ENCODE measurements at regions not wholly inside any gene's neighbourhood (a gene's known extent, or its start where the extent isn't known, plus 50 kb on each side); places are given as distances from the start of the nearest gene placed in this dataset.

GRCh38 chr6:113182370-113183141 lies 674.6 kb upstream of the MARCKS start:
- H3K9me2 ChIP-seq (replicated peaks; ENCODE audit: insufficient read depth, low read length) = no peaks in the 10 kb centered on the region
- no peak for DNase-seq
- H3K27me3 ChIP-seq (replicated peaks; ENCODE audit: insufficient read depth, low read length) = no peaks in the 10 kb centered on the region
- no peak for TF ChIP-seq EZH2phosphoT487 (IDR thresholded peaks at IDR 0.05; ENCODE audit: low read length)
- no peaks in the 10 kb centered on the region for H4K20me1 ChIP-seq (ENCODE audit: insufficient read depth, low read length)
- H2AFZ ChIP-seq (ENCODE audit: low read length) = no peak overlapping the region
- H3K27ac ChIP-seq (ENCODE audit: low read length) = no peak overlapping the region
- no peaks in the 10 kb centered on the region for H3K9me3 ChIP-seq (replicated peaks; ENCODE audit: insufficient read depth, low read length)
- no peak overlapping the region for H3K9ac ChIP-seq (ENCODE audit: low read length)
- H3F3A ChIP-seq (ENCODE audit: insufficient read depth, low read length) = no peaks in the 10 kb centered on the region
- H3K4me2 ChIP-seq (ENCODE audit: low read depth, low read length) = no peak overlapping the region
- H3K4me3 ChIP-seq (ENCODE audit: low read length) = no peak overlapping the region
- H3K4me1 ChIP-seq (ENCODE audit: low read length) = no peaks in the 10 kb centered on the region
- H3K79me2 ChIP-seq (ENCODE audit: low read length) = no peaks in the 10 kb centered on the region
- H3K36me3 ChIP-seq (replicated peaks; ENCODE audit: insufficient read depth, low read length) = no peaks in the 10 kb centered on the region

- Histone ChIP-seq H3K4me3 (ENCODE audit: low read length) (no peak overlapping the region), H3K4me1 (ENCODE audit: low read length) (no peaks in the 10 kb centered on the region), H3K9me3 (replicated peaks; ENCODE audit: insufficient read depth, low read length) (no peaks in the 10 kb centered on the region), H3K9me2 (replicated peaks; ENCODE audit: insufficient read depth, low read length) (no peaks in the 10 kb centered on the region), H3K79me2 (ENCODE audit: low read length) (no peaks in the 10 kb centered on the region), H2AFZ (ENCODE audit: low read length) (no peak overlapping the region), H3K27ac (ENCODE audit: low read length) (no peak overlapping the region), H3K27me3 (replicated peaks; ENCODE audit: insufficient read depth, low read length) (no peaks in the 10 kb centered on the region), H3K4me2 (ENCODE audit: low read depth, low read length) (no peak overlapping the region), H4K20me1 (ENCODE audit: insufficient read depth, low read length) (no peaks in the 10 kb centered on the region), H3K36me3 (replicated peaks; ENCODE audit: insufficient read depth, low read length) (no peaks in the 10 kb centered on the region), H3K9ac (ENCODE audit: low read length) (no peak overlapping the region), H3F3A (ENCODE audit: insufficient read depth, low read length) (no peaks in the 10 kb centered on the region)
- no peak for DNase-seq
- TF ChIP-seq EZH2 (optimal IDR thresholded peaks at IDR 0.05; ENCODE audit: low read depth, low read length) = no peak
- TF ChIP-seq EZH2phosphoT487 (IDR thresholded peaks at IDR 0.05; ENCODE audit: low read length) = no peak
- TF ChIP-seq CTCF (IDR thresholded peaks at IDR 0.05; ENCODE audit: low read length) = no peak
Measured at GRCh38 chr6:113184291-113184690, 672.9 kb upstream of the MARCKS start.

- TF ChIP-seq EZH2 (optimal IDR thresholded peaks at IDR 0.05; ENCODE audit: low read depth, low read length) = no peak
- no peak for TF ChIP-seq EZH2phosphoT487 (IDR thresholded peaks at IDR 0.05; ENCODE audit: low read length)
- TF ChIP-seq CTCF (IDR thresholded peaks at IDR 0.05; ENCODE audit: low read length) = no peak
- Histone ChIP-seq H2AFZ (ENCODE audit: low read length) (no peak overlapping the region), H3K9me3 (replicated peaks; ENCODE audit: insufficient read depth, low read length) (no peaks in the 10 kb centered on the region), H3K27ac (ENCODE audit: low read length) (no peak overlapping the region), H3K4me3 (ENCODE audit: low read length) (no peak overlapping the region), H4K20me1 (ENCODE audit: insufficient read depth, low read length) (no peaks in the 10 kb centered on the region), H3K9ac (ENCODE audit: low read length) (no peak overlapping the region), H3K4me1 (ENCODE audit: low read length) (no peaks in the 10 kb centered on the region), H3K9me2 (replicated peaks; ENCODE audit: insufficient read depth, low read length) (no peaks in the 10 kb centered on the region), H3K36me3 (replicated peaks; ENCODE audit: insufficient read depth, low read length) (no peaks in the 10 kb centered on the region), H3K4me2 (ENCODE audit: low read depth, low read length) (no peak overlapping the region), H3F3A (ENCODE audit: insufficient read depth, low read length) (no peaks in the 10 kb centered on the region), H3K79me2 (ENCODE audit: low read length) (no peaks in the 10 kb centered on the region), H3K27me3 (replicated peaks; ENCODE audit: insufficient read depth, low read length) (no peaks in the 10 kb centered on the region)
- no peak for DNase-seq
Measured at GRCh38 chr6:113184736-113185135, 672.4 kb upstream of the MARCKS start.

GRCh38 chr6:113185299-113185698 lies 671.8 kb upstream of the MARCKS start:
- H3K4me2 ChIP-seq (ENCODE audit: low read depth, low read length) = no peak overlapping the region
- H3K9me2 ChIP-seq (replicated peaks; ENCODE audit: insufficient read depth, low read length) = no peaks in the 10 kb centered on the region

More at GRCh38 chr6:113185299-113185698, 671.8 kb upstream of the MARCKS start:
- Histone ChIP-seq H3F3A (ENCODE audit: insufficient read depth, low read length) (no peaks in the 10 kb centered on the region), H3K9me3 (replicated peaks; ENCODE audit: insufficient read depth, low read length) (no peaks in the 10 kb centered on the region), H2AFZ (ENCODE audit: low read length) (no peak overlapping the region), H3K27me3 (replicated peaks; ENCODE audit: insufficient read depth, low read length) (no peaks in the 10 kb centered on the region), H3K27ac (ENCODE audit: low read length) (no peak overlapping the region), H3K36me3 (replicated peaks; ENCODE audit: insufficient read depth, low read length) (no peaks in the 10 kb centered on the region), H3K4me3 (ENCODE audit: low read length) (no peak overlapping the region), H4K20me1 (ENCODE audit: insufficient read depth, low read length) (no peaks in the 10 kb centered on the region), H3K9ac (ENCODE audit: low read length) (no peak overlapping the region), H3K4me1 (ENCODE audit: low read length) (no peaks in the 10 kb centered on the region), H3K79me2 (ENCODE audit: low read length) (no peaks in the 10 kb centered on the region)
- no peak for DNase-seq
- TF ChIP-seq EZH2 (optimal IDR thresholded peaks at IDR 0.05; ENCODE audit: low read depth, low read length) (no peak), CTCF (IDR thresholded peaks at IDR 0.05; ENCODE audit: low read length) (no peak)

Measured in MM.1S (cell line).